ENCODE measurements at regions not wholly inside any gene's neighbourhood (a gene's known extent, or its start where the extent isn't known, plus 50 kb on each side); places are given as distances from the start of the nearest gene placed in this dataset.

DNA sequence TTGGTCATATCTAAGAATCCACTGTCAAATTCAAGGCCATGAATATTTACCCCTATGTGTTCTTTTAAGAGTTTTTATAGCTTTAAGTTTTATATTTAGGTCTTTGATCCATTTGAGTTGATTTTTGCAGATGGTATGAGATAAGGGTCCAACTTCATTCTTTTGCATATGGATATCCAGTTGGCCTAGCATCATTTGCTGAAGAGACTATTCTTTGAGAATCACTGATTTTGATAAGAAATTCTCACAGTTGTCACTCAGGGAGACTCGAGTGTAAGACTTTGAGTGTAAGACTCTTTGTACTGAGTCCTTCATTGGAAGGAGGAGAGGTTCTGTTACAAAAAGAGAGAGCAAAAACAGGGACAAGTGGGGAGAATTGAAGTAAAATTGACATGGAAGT, 74.8 kb downstream of the CBLL2 start:
- TF ChIP-seq, protein P1, sequence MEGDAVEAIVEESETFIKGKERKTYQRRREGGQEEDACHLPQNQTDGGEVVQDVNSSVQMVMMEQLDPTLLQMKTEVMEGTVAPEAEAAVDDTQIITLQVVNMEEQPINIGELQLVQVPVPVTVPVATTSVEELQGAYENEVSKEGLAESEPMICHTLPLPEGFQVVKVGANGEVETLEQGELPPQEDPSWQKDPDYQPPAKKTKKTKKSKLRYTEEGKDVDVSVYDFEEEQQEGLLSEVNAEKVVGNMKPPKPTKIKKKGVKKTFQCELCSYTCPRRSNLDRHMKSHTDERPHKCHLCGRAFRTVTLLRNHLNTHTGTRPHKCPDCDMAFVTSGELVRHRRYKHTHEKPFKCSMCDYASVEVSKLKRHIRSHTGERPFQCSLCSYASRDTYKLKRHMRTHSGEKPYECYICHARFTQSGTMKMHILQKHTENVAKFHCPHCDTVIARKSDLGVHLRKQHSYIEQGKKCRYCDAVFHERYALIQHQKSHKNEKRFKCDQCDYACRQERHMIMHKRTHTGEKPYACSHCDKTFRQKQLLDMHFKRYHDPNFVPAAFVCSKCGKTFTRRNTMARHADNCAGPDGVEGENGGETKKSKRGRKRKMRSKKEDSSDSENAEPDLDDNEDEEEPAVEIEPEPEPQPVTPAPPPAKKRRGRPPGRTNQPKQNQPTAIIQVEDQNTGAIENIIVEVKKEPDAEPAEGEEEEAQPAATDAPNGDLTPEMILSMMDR (IDR thresholded peaks at IDR 0.05), result no peak
- TF ChIP-seq POLR2AphosphoS5 (IDR thresholded peaks at IDR 0.05), result no peak
- TF ChIP-seq POLR2A (IDR thresholded peaks at IDR 0.05), result no peak
